WERI-Rb-1 (cell line): ENCODE measurements at regions not wholly inside any gene's neighbourhood (a gene's known extent, or its start where the extent isn't known, plus 50 kb on each side); places are given as distances from the start of the nearest gene placed in this dataset.

ENCODE experiments used
- DNase-seq: peaks from one replicate; pipeline ENCODE4 v3.0.0-alpha.2; 2020
- H3K27ac ChIP-seq: fragments of 250-450 bp; sonication (Bioruptor Pico); 2 replicates; pipeline ENCODE4 v1.5.1; 2020; ENCODE audit warnings: mild to moderate bottlenecking, moderate library complexity
- H3K27me3 ChIP-seq: fragments of 250-450 bp; sonication (Bioruptor Pico); 2 replicates; pipeline ENCODE4 v1.5.1; 2021; ENCODE audit warnings: mild to moderate bottlenecking, low read depth, moderate library complexity; ENCODE audit not compliant: insufficient read depth, severe bottlenecking
- H3K36me3 ChIP-seq: fragments of 250-450 bp; sonication (Bioruptor Pico); 2 replicates; pipeline ENCODE4 v1.5.1; 2020; ENCODE audit warnings: mild to moderate bottlenecking, moderate library complexity
- H3K4me3 ChIP-seq: 2 replicates; pipeline ENCODE4 v1.5.1; 2011; ENCODE audit warnings: low read depth, mild to moderate bottlenecking, control low read depth, low read length
- H3K9me3 ChIP-seq: fragments of 250-450 bp; sonication (Bioruptor Pico); 2 replicates; pipeline ENCODE4 v1.5.1; 2021; ENCODE audit warnings: mild to moderate bottlenecking, moderate library complexity; ENCODE audit not compliant: severe bottlenecking
- CTCF ChIP-seq: IDR thresholded peaks from 2 replicates; pipeline ENCODE4 v1.5.1; 2011; ENCODE audit warnings: low read depth, mild to moderate bottlenecking, control low read depth, inconsistent platforms, low read length

DNA sequence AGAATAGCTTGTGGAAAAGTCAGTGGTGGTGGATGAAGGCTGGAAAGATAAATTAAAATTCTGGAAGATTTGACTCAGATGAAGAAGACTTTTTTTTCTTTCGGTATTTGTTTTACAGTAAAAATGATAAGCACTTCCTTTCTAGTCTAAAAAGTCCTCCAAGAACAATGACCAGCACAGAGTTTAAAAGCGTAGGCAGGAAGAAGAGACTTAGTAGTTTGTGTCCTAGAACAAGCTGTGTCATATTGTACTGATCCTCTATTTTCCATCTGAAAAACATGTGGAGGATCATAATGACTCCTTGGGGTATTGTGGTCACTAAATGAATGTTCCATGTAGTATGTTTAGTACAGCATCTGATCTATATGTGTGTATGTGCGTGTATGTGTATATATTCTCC lies 132.4 kb upstream of the FSHR start:
- TF ChIP-seq CTCF: no peak
- DNase-seq: no peak
- no peak overlapping the region for H3K4me3 ChIP-seq
- H3K27me3 ChIP-seq: no peaks in the 10 kb centered on the region
- H3K27ac ChIP-seq: no peak overlapping the region
- no peaks in the 10 kb centered on the region for H3K9me3 ChIP-seq
- no peaks in the 10 kb centered on the region for H3K36me3 ChIP-seq

GRCh38 chr2:49286045-49286444 lies 131.7 kb upstream of the FSHR start:
- Histone ChIP-seq H3K27me3 (no peaks in the 10 kb centered on the region), H3K27ac (no peak overlapping the region), H3K4me3 (no peak overlapping the region), H3K36me3 (no peaks in the 10 kb centered on the region), H3K9me3 (no peaks in the 10 kb centered on the region)
- no peak for TF ChIP-seq CTCF
- no peak for DNase-seq

GRCh38 chr2:49278561-49278960 lies 124.2 kb upstream of the FSHR start:
- H3K27ac ChIP-seq: no peak overlapping the region
- H3K9me3 ChIP-seq: peaks cover 3% of the 10 kb centered on the region
- H3K27me3 ChIP-seq: no peaks in the 10 kb centered on the region
- no peak for DNase-seq
- no peak overlapping the region for H3K4me3 ChIP-seq
- TF ChIP-seq CTCF: no peak
- no peaks in the 10 kb centered on the region for H3K36me3 ChIP-seq

DNA sequence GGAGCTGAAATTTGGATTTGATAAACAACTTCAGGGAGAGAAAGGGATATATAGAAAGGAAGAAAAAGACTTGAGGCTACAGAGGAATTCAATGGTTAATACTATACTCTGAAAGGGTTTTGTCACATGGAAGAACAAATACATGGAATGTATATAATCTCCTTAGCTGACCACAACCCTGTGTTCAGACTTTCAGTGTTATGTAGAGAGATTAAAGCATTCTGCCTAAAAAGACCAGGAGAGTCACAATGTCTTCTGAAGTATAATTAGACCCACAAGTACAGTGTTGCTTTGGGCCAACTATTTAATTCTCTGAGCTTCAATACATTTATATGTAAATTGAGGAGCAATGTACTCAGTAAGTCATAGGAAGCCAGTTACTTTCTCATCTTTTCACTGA lies 123.8 kb upstream of the FSHR start:
- TF ChIP-seq CTCF: no peak
- Histone ChIP-seq H3K36me3 (no peaks in the 10 kb centered on the region), H3K27ac (no peak overlapping the region), H3K4me3 (no peak overlapping the region), H3K27me3 (no peaks in the 10 kb centered on the region), H3K9me3 (peaks cover 3% of the 10 kb centered on the region)
- no peak for DNase-seq

- H3K4me3 ChIP-seq: no peak overlapping the region
- H3K36me3 ChIP-seq: no peaks in the 10 kb centered on the region
- TF ChIP-seq CTCF: no peak
- H3K27me3 ChIP-seq: no peaks in the 10 kb centered on the region
- no peak overlapping the region for H3K27ac ChIP-seq
- H3K9me3 ChIP-seq: no peaks in the 10 kb centered on the region
- no peak for DNase-seq
Measured at GRCh38 chr2:49271060-49271606, 116.8 kb upstream of the FSHR start.

GRCh38 chr2:49270091-49270490 lies 115.8 kb upstream of the FSHR start:
- TF ChIP-seq CTCF: no peak
- Histone ChIP-seq H3K9me3 (no peaks in the 10 kb centered on the region), H3K27me3 (no peaks in the 10 kb centered on the region), H3K4me3 (no peak overlapping the region), H3K27ac (no peak overlapping the region), H3K36me3 (no peaks in the 10 kb centered on the region)
- DNase-seq: no peak
